ENCODE measurements at regions not wholly inside any gene's neighbourhood (a gene's known extent, or its start where the extent isn't known, plus 50 kb on each side); places are given as distances from the start of the nearest gene placed in this dataset.

GRCh38 chr11:19350160-19350559 is 109.4 kb upstream of the E2F8 start:
- peak in 1 of 2 donors; percentile 6 for DNase-seq
- Histone ChIP-seq H3K27me3 (peaks cover 0 to 12% (median 7%) of the 10 kb centered on the region in 4 donors), H3K4me1 (peaks cover 7 to 20% (median 15%) of the 10 kb centered on the region in 4 donors), H3K4me3 (no peak overlapping the region), H3K36me3 (no peaks in the 10 kb centered on the region), H3K9me3 (no peaks in the 10 kb centered on the region), H3K27ac (no peak overlapping the region)
- ATAC-seq (ENCODE audit: low FRiP score in 2 of 2) = no peak
- TF ChIP-seq POLR2A (IDR thresholded peaks at IDR 0.05) = no peak
- no peak for TF ChIP-seq POLR2AphosphoS5 (IDR thresholded peaks at IDR 0.05)
- TF ChIP-seq, protein P1, sequence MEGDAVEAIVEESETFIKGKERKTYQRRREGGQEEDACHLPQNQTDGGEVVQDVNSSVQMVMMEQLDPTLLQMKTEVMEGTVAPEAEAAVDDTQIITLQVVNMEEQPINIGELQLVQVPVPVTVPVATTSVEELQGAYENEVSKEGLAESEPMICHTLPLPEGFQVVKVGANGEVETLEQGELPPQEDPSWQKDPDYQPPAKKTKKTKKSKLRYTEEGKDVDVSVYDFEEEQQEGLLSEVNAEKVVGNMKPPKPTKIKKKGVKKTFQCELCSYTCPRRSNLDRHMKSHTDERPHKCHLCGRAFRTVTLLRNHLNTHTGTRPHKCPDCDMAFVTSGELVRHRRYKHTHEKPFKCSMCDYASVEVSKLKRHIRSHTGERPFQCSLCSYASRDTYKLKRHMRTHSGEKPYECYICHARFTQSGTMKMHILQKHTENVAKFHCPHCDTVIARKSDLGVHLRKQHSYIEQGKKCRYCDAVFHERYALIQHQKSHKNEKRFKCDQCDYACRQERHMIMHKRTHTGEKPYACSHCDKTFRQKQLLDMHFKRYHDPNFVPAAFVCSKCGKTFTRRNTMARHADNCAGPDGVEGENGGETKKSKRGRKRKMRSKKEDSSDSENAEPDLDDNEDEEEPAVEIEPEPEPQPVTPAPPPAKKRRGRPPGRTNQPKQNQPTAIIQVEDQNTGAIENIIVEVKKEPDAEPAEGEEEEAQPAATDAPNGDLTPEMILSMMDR (IDR thresholded peaks at IDR 0.05) = no peak
- no peak for TF ChIP-seq EP300 (IDR thresholded peaks at IDR 0.05)
- WGBS, 2 donors = 80 to 87% methylated on average over 11 of the region's 11 CpGs

DNA sequence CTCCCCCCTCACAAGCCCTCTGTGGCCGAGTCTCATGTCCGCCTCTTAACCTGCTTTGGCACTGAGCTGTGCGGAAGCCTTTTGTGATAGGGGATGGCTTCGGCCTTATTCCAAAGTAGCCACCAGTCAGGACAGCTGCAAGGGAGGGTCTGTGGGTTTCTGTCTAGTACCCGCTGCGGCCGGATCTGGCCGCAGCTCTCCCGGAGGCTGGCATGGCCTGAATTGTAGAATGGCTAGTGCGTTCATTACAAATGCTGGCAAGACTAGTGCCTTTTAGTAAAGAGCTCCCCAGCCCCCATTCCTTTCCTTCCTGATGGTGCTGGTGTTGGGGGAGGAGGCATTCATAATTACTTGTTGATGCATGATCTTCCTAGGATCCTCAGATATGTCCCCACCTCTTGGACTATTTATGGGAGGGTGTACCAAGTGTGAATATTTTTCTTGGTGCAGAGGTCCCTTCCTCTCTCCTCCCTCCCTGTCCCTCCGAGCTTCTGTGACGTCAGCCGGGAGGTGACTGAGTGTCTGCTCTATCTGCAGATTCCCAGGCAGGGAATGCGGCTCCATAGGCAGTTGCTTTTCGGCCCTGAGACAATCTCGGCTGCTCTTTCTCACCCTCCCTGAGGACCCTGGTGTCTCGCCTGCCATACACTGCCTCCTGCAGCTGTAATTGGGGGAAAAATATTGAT is 108.7 kb upstream of the E2F8 start:
- peaks cover 7 to 21% (median 20%) of the 10 kb centered on the region in 4 donors for H3K4me1 ChIP-seq

DNA sequence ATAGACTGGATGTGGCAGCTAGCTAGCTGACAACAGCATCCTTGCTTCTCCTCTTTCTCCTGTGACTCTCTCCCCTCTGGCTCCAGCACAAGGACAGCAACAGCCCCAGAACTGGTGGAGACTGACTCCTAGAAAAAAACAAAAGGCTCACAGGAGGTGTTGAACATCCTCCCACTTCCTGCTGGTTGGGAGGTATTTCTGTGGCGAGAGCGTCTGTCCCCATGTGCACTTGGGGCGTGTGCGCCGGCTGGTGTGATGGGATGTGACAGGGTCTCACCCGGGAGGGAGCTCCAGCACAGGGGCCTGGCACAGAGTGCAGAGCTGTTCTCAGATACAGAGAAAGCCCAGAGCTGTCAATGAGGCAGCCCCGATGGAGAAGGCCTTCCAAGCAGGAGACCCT is 107.2 kb upstream of the E2F8 start:
- peaks cover 7 to 21% (median 20%) of the 10 kb centered on the region in 4 donors for H3K4me1 ChIP-seq
- no peaks in the 10 kb centered on the region for H3K9me3 ChIP-seq
- no peak overlapping the region for H3K4me3 ChIP-seq
- H3K27me3 ChIP-seq = peaks cover 0 to 17% (median 9%) of the 10 kb centered on the region in 4 donors
- ATAC-seq (ENCODE audit: low FRiP score in 2 of 2) = no peak
- H3K36me3 ChIP-seq = no peaks in the 10 kb centered on the region
- no peak for TF ChIP-seq POLR2A (IDR thresholded peaks at IDR 0.05)
- H3K27ac ChIP-seq = no peak overlapping the region
- 51 to 66% methylated on average over 6 to 7 of the region's 7 CpGs for WGBS, 2 donors
- peak in 1 of 2 donors; percentile 16 for DNase-seq

More for the DNA sequence above, 108.7 kb upstream of the E2F8 start:
- Histone ChIP-seq H3K4me3 (no peak overlapping the region), H3K36me3 (no peaks in the 10 kb centered on the region), H3K9me3 (no peaks in the 10 kb centered on the region), H3K27ac (no peak overlapping the region), H3K27me3 (peaks cover 0 to 17% (median 9%) of the 10 kb centered on the region in 4 donors)
- DNase-seq (peak in 1 of 2 donors; percentile 18), ATAC-seq (ENCODE audit: low FRiP score in 2 of 2) (no peak)
- TF ChIP-seq POLR2AphosphoS5 (IDR thresholded peaks at IDR 0.05) (no peak), POLR2A (IDR thresholded peaks at IDR 0.05) (no peak), EP300 (IDR thresholded peaks at IDR 0.05) (no peak)
- TF ChIP-seq, protein P1 (IDR thresholded peaks at IDR 0.05) = no peak
- WGBS, 2 donors = 46 to 56% methylated on average over 16 to 17 of the region's 17 CpGs

GRCh38 chr11:19345848-19346681 is 105.3 kb upstream of the E2F8 start:
- Histone ChIP-seq H3K27me3 (peaks cover 0 to 17% (median 9%) of the 10 kb centered on the region in 4 donors), H3K27ac (peak overlapping the region in 2 of 4 donors; percentile 15 to 50), H3K36me3 (no peaks in the 10 kb centered on the region), H3K4me1 (peaks cover 7 to 21% (median 20%) of the 10 kb centered on the region in 4 donors), H3K4me3 (peak overlapping the region; percentile 33 to 49 (median 42)), H3K9me3 (no peaks in the 10 kb centered on the region)
- peak in 1 of 2 donors; percentile 70 for ATAC-seq (ENCODE audit: low FRiP score in 2 of 2)
- TF ChIP-seq POLR2A (IDR thresholded peaks at IDR 0.05) = no peak
- TF ChIP-seq, protein P1 (IDR thresholded peaks at IDR 0.05) = no peak
- no peak for TF ChIP-seq EP300 (IDR thresholded peaks at IDR 0.05)
- TF ChIP-seq POLR2AphosphoS5 (IDR thresholded peaks at IDR 0.05) = no peak
- 6 to 12% methylated on average over 21 to 53 of the region's 54 CpGs for WGBS, 2 donors
- peak in 1 of 2 donors; percentile 85 for DNase-seq

DNA sequence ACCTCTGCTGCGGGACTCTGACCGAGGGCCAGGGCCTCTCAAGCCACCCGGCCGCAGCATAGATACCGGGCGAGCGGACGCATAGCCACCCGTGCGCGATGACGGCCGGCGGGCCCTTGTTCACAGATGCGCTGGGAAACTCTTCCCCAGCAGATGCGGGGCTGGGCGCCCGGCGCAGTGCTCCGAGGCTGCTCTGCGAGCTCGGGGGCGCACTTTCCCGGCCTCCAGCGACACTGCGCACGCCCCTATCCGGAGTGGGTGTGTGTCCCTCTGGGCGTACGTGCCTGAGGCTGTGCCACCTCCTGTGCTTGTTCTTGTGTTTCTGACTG is 104.7 kb upstream of the E2F8 start:
- Histone ChIP-seq H3K27ac (peak overlapping the region in 2 of 4 donors; percentile 5 to 43), H3K9me3 (no peaks in the 10 kb centered on the region), H3K4me1 (peaks cover 7 to 21% (median 20%) of the 10 kb centered on the region in 4 donors), H3K4me3 (peak overlapping the region; percentile 33 to 49 (median 42)), H3K36me3 (no peaks in the 10 kb centered on the region), H3K27me3 (peaks cover 0 to 17% (median 9%) of the 10 kb centered on the region in 4 donors)
- ATAC-seq (ENCODE audit: low FRiP score in 2 of 2) (peak in 1 of 2 donors; percentile 80), DNase-seq (peak in 1 of 2 donors; percentile 88)
- whole genome bisulfite sequencing, 2 donors = 1% methylated on average over 20 of the region's 30 CpGs; no CpG with 5 or more reads in 1 of the 2 donors
- no peak for TF ChIP-seq EP300 (IDR thresholded peaks at IDR 0.05)
- TF ChIP-seq, protein P1 (IDR thresholded peaks at IDR 0.05) = no peak
- no peak for TF ChIP-seq POLR2AphosphoS5 (IDR thresholded peaks at IDR 0.05)
- TF ChIP-seq POLR2A (IDR thresholded peaks at IDR 0.05) = no peak

All from upper lobe of left lung (tissue), 6 donors.